Renal cortex interstitium (tissue), 11 donors: ENCODE measurements at regions not wholly inside any gene's neighbourhood (a gene's known extent, or its start where the extent isn't known, plus 50 kb on each side); places are given as distances from the start of the nearest gene placed in this dataset.

Experiments used
- DNase-seq, 11 donors: peaks; one replicate each; pipeline ENCODE4 v3.0.0-alpha.2; 2013; ENCODE audit warnings: low read depth in 9 of 11, low spot score in 4 of 11; ENCODE audit errors: extremely low read depth in 1 of 11

DNA sequence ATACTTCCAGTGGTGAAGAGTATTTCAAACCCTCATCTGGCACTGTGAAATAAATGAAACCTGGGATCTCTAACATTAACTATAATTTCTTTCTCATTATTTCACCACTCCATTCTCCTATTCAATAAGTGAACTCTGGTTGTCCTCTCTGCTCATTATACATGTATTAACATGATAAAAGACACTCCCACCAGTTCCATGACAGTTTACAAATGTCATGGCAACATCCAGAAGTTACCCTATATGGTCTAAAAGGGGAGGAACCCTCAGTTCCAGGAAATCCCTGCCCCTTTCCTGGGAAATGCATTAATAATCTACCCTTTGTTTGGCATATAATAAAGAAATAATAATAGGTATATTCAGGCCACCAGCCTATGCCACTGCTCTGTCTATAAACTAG lies 62.7 kb upstream of the BRINP3 start:
- DNase-seq: no peak

DNA sequence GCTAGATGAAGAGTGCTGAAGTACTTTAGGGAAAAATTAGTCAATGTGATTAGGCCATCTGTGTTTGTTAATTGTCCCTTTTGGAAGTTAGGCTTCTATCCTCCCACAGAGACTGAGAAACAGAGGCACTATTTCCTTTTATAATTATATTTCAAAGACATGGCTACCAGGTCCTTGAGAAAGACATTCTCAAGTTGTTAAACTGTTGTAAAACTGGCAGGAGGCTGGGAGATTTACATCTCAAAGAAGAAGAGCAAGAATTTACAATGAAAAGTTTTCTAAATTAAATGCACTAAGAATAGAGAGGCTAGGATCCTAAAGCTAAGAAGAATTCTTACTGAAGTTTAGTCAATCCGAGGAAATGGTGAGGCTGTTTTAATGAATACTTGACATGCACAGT lies 74.0 kb upstream of the BRINP3 start:
- no peak for DNase-seq

GRCh38 chr1:190560161-190560681 lies 82.6 kb upstream of the BRINP3 start:
- no peak for DNase-seq

GRCh38 chr1:190563230-190563629 lies 85.6 kb upstream of the BRINP3 start:
- DNase-seq: no peak

- no peak for DNase-seq
Observed at GRCh38 chr1:190564117-190564516, 86.5 kb upstream of the BRINP3 start.

GRCh38 chr1:190578017-190578416 lies 100.4 kb upstream of the BRINP3 start:
- DNase-seq: no peak

DNA sequence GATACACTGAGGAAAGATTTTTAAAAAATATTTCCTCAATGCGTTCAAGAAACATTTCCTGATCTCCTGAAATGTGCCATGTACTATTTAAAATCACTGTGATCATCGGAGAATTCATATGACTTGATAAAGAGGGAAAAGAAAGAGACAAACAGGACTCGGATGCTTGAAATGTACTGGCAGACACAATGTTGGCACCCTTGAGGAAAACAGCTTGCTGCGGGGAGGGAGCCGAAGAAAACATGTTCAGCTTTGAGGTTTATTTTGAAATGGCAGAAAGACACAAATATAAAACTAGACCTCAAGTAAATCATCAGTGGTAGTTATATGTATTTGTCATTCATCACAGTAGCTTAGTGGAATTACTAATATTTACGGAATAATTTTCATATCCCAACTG lies 100.9 kb upstream of the BRINP3 start:
- no peak for DNase-seq

DNA sequence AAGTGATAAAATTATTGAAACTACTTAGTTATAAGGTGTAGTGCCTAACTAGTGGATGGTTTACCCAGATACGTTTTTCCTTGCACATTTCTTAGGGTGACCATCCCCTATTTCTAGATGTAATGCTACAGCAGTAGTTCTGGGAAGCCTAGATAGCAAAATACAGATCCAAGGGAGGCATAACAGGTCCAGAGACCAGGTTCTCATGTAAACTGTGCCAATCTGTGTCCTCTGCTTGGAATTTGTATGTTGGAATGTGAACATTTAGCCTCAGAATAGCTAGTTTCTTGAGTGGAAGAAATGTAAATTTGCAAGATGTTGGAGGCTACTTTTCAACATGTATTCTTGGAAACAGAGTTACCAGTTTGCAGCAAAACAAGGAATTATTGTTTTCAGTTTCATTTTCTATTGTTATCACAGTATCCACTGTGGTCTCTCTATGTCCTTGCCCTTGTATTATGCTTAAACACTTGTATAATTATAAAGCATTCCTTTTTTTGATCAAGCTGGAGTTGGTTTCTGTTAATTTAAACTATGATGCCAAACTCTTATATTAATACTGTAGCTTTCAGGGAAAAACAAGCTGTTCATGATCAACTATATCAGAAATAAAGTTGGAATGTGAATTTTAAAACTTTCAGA lies 102.0 kb upstream of the BRINP3 start:
- DNase-seq: no peak

DNA sequence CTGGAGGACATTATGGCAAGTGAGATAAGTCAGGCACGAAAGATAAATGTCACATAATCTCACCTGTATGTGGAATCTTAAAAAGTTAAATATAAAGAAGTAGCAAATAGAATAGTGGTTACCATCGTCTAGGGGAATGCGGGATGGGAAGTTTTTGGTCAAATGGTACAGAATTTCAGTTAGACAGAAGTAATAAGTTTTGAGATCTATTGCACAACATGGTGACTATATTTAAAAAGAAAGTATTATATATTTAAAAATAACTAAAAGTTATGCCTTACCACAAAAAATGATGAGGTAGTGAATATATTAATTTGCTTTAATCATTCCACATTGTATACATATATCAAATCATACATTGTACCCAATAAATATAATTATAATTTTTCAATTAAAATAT lies 106.2 kb upstream of the BRINP3 start:
- no peak for DNase-seq

DNA sequence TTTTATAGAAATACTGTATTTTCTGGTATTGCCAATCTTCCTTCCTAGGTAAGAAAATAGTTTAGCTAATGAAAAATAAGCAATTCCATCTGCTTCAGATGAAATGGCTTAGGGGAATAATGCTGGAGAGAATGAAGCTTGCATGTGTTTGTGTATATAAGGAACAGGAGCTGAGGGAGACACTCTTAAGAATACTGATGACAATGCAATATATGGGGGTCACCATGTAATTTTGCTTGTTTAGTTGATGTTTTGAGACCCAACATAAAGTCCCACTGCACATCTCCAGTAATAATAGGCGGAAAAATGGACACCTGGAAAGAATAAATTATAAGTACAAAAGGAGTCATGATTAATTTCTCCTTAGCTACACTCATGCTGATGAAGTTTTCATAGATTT lies 110.8 kb upstream of the BRINP3 start:
- DNase-seq: no peak

DNA sequence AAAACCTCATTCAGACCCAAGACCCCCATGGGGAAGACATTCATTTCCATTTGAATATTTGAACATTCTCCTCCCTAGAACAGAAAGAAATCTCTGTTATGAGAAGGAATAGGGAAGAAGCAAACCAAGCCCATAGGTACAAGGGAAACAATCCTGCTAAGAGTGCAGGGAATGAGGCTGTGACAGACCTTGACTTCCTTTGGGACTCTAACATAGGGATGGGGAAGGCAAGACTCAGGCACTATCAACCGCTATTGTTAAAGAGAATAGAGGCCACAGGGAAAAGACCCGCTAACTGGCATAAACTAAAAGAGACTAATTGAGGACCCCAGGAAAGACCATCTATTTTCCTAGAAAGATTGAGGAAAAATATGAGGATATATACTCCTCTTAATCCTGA lies 117.8 kb upstream of the BRINP3 start:
- no peak for DNase-seq

- DNase-seq: no peak
Observed at GRCh38 chr1:190597294-190597693, 119.6 kb upstream of the BRINP3 start.

DNA sequence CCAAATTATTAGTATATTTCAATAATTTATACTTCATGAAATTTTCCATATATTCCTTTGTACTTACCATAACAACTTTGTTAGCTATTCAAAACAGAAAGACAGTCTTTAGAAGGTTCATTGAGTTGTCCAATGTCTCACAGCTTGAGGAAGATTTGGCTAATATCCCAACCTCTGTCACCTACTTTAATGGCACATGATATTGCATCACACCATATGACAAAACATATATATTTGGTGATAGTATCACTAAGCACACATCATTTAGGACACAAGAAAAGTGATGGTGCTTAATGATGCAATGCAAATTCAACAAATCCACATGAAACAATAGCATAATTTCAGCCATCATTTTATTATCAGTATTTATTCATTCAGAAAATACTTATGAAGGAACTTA lies 122.0 kb upstream of the BRINP3 start:
- no peak for DNase-seq

DNA sequence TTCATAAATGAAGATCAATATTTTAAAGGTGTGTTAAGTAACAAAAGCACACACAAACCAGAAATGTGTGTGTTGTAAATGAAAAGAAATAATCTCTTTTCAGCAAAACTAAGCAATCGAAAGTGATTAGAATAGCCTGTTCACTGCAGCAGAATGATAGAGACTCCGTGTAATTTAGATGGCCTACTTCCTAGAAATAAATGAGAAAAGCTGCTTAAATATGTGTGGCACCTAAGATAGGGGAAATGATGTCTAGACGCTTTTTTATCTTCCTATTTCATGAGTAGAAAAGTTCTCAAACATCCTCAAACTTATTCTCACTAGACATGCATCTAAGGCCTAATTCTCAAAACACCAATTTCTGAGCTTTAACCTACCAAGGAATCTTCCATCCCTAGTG lies 124.7 kb upstream of the BRINP3 start:
- no peak for DNase-seq

DNA sequence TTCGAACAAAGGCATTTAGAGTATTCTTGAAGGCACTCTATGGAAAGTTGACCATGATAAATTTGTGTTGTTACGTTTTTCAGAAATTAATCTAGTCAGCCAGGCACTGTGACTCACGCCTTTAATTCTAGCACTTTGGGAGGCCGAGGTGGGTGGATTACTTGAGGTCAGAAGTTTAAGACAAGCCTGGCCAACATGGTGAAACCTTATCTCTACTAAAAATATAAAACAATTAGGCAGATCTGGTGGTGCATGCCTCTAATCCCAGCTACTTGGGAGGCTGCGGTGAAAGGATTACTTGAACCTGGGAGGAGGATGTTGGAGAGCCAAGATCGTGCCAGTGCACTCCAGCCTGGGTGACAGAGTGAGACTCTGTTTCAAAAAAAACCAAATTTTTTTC lies 130.6 kb upstream of the BRINP3 start:
- DNase-seq: no peak

- no peak for DNase-seq
Observed at GRCh38 chr1:190615818-190616217, 138.2 kb upstream of the BRINP3 start.

- no peak for DNase-seq
Observed at GRCh38 chr1:190616235-190616634, 138.6 kb upstream of the BRINP3 start.

GRCh38 chr1:190619724-190620123 lies 142.1 kb upstream of the BRINP3 start:
- DNase-seq: no peak

- no peak for DNase-seq
Observed at GRCh38 chr1:190633488-190633887, 155.8 kb upstream of the BRINP3 start.

- no peak for DNase-seq
Observed at GRCh38 chr1:190634134-190634533, 156.5 kb upstream of the BRINP3 start.

- no peak for DNase-seq
Observed at GRCh38 chr1:190649553-190649952, 171.9 kb upstream of the BRINP3 start.

DNA sequence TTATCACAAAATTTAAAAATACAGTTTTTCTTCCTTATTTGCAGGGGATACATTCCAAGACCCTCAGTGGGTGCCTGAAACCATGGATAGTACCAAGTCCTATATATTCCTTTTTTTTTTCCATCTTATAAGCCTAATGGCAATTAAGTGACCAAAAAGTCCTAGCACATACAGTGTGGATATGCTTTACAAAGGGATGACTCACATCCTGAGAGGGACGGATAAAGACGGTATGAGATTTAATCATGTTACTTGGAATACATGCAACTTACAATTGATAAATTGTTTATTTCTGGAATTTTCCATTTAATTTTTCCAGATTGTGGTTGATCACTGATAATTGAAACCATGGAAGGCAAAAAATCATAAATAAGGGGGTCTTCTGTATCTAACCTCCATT lies 181.2 kb upstream of the BRINP3 start:
- no peak for DNase-seq
